ENCODE measurements at regions not wholly inside any gene's neighbourhood (a gene's known extent, or its start where the extent isn't known, plus 50 kb on each side); places are given as distances from the start of the nearest gene placed in this dataset.

GRCh38 chr1:69185378-69185777, 382.3 kb upstream of the LRRC7 start:
- no peaks in the 10 kb centered on the region for H3K4me1 ChIP-seq (ENCODE audit: control insufficient read depth in 5 of 5, insufficient read depth in 5 of 5, low read length in 5 of 5)
- DNase-seq (no peak), ATAC-seq (ENCODE audit: insufficient read depth, low FRiP score) (no peak)
- H3K36me3 ChIP-seq (ENCODE audit: control insufficient read depth in 4 of 4, insufficient read depth in 4 of 4, low read length in 4 of 4): no peaks in the 10 kb centered on the region
- TF ChIP-seq CTCF (IDR thresholded peaks at IDR 0.05; ENCODE audit: control extremely low read depth, extremely low read depth): no peak
- no peak overlapping the region for H3K27ac ChIP-seq (ENCODE audit: low read depth in 1 of 2, low read length in 1 of 2)
- no peak overlapping the region for H3K9ac ChIP-seq (ENCODE audit: insufficient read depth in 1 of 2, low read length in 2 of 2)
- H3K4me3 ChIP-seq: no peak overlapping the region
- peaks cover 0 to 2% (median 0%) of the 10 kb centered on the region in 4 donors for H3K9me3 ChIP-seq (ENCODE audit: control insufficient read depth in 4 of 4, insufficient read depth in 3 of 4, low read length in 3 of 4)
- H3K27me3 ChIP-seq (ENCODE audit: control insufficient read depth in 3 of 3, insufficient read depth in 3 of 3, low read length in 2 of 3): no peaks in the 10 kb centered on the region

- no peaks in the 10 kb centered on the region for H3K36me3 ChIP-seq (ENCODE audit: control insufficient read depth in 4 of 4, insufficient read depth in 4 of 4, low read length in 4 of 4)
- no peak for TF ChIP-seq CTCF (IDR thresholded peaks at IDR 0.05; ENCODE audit: control extremely low read depth, extremely low read depth)
- no peak overlapping the region for H3K27ac ChIP-seq (ENCODE audit: low read depth in 1 of 2, low read length in 1 of 2)
- H3K4me1 ChIP-seq (ENCODE audit: control insufficient read depth in 5 of 5, insufficient read depth in 5 of 5, low read length in 5 of 5): no peaks in the 10 kb centered on the region
- ATAC-seq (ENCODE audit: insufficient read depth, low FRiP score) (no peak), DNase-seq (no peak)
- peaks cover 0 to 2% (median 0%) of the 10 kb centered on the region in 4 donors for H3K9me3 ChIP-seq (ENCODE audit: control insufficient read depth in 4 of 4, insufficient read depth in 3 of 4, low read length in 3 of 4)
- H3K27me3 ChIP-seq (ENCODE audit: control insufficient read depth in 3 of 3, insufficient read depth in 3 of 3, low read length in 2 of 3): no peaks in the 10 kb centered on the region
- H3K4me3 ChIP-seq: no peak overlapping the region
- H3K9ac ChIP-seq (ENCODE audit: insufficient read depth in 1 of 2, low read length in 2 of 2): no peak overlapping the region
These were observed 376.4 kb upstream of the LRRC7 start for GRCh38 chr1:69191335-69191734.

- H3K27me3 ChIP-seq (ENCODE audit: control insufficient read depth in 3 of 3, insufficient read depth in 3 of 3, low read length in 2 of 3): no peaks in the 10 kb centered on the region
- no peak overlapping the region for H3K4me3 ChIP-seq
- WGBS, 2 donors: 68 to 80% methylated on average over 2 of the region's 2 CpGs
- no peak for TF ChIP-seq CTCF (IDR thresholded peaks at IDR 0.05; ENCODE audit: control extremely low read depth, extremely low read depth)
- H3K9me3 ChIP-seq (ENCODE audit: control insufficient read depth in 4 of 4, insufficient read depth in 3 of 4, low read length in 3 of 4): no peaks in the 10 kb centered on the region
- no peak overlapping the region for H3K27ac ChIP-seq (ENCODE audit: low read depth in 1 of 2, low read length in 1 of 2)
- DNase-seq: no peak
- H3K9ac ChIP-seq (ENCODE audit: insufficient read depth in 1 of 2, low read length in 2 of 2): no peak overlapping the region
- H3K4me1 ChIP-seq (ENCODE audit: control insufficient read depth in 5 of 5, insufficient read depth in 5 of 5, low read length in 5 of 5): no peaks in the 10 kb centered on the region
- ATAC-seq (ENCODE audit: insufficient read depth, low FRiP score): no peak
- no peaks in the 10 kb centered on the region for H3K36me3 ChIP-seq (ENCODE audit: control insufficient read depth in 4 of 4, insufficient read depth in 4 of 4, low read length in 4 of 4)
These were observed 372.6 kb upstream of the LRRC7 start for GRCh38 chr1:69195136-69195535.

- Histone ChIP-seq H3K4me1 (ENCODE audit: control insufficient read depth in 5 of 5, insufficient read depth in 5 of 5, low read length in 5 of 5) (no peaks in the 10 kb centered on the region), H3K9me3 (ENCODE audit: control insufficient read depth in 4 of 4, insufficient read depth in 3 of 4, low read length in 3 of 4) (no peaks in the 10 kb centered on the region), H3K27ac (ENCODE audit: low read depth in 1 of 2, low read length in 1 of 2) (no peak overlapping the region), H3K4me3 (no peak overlapping the region), H3K36me3 (ENCODE audit: control insufficient read depth in 4 of 4, insufficient read depth in 4 of 4, low read length in 4 of 4) (no peaks in the 10 kb centered on the region), H3K9ac (ENCODE audit: insufficient read depth in 1 of 2, low read length in 2 of 2) (no peak overlapping the region), H3K27me3 (ENCODE audit: control insufficient read depth in 3 of 3, insufficient read depth in 3 of 3, low read length in 2 of 3) (no peaks in the 10 kb centered on the region)
- TF ChIP-seq CTCF (IDR thresholded peaks at IDR 0.05; ENCODE audit: control extremely low read depth, extremely low read depth): no peak
- ATAC-seq (ENCODE audit: insufficient read depth, low FRiP score): no peak
- no peak for DNase-seq
- 78 to 82% methylated on average over 3 of the region's 3 CpGs for WGBS, 2 donors
These were observed 371.7 kb upstream of the LRRC7 start for GRCh38 chr1:69196071-69196470.
